DND-41 (cell line): ENCODE measurements at regions not wholly inside any gene's neighbourhood (a gene's known extent, or its start where the extent isn't known, plus 50 kb on each side); places are given as distances from the start of the nearest gene placed in this dataset.
A peak's percentile ranks its signal among the peaks of the same experiment; 100 is the strongest.

ENCODE experiments used
- ATAC-seq: fragments of 200-7000 bp; cut with Tn5 transposase; 3 replicates; pipeline ENCODE4 v1.9.1; 2021; ENCODE audit warnings: low read depth; ENCODE audit not compliant: insufficient read depth
- DNase-seq: peaks from one replicate; pipeline ENCODE4 v3.0.0-alpha.2; 2020
- H2AFZ ChIP-seq: 2 replicates; pipeline ENCODE4 v1.6.0; 2012; ENCODE audit warnings: low read depth, low read length
- H3K27ac ChIP-seq: 2 replicates; pipeline ENCODE4 v1.5.1; 2012; ENCODE audit warnings: low read length, inconsistent platforms
- H3K27me3 ChIP-seq: fragments of 200-600 bp; sonication (generic); 2 replicates; pipeline ENCODE4 v1.6.0; 2012; ENCODE audit warnings: low read length, mild to moderate bottlenecking, inconsistent platforms; ENCODE audit not compliant: insufficient read depth, poor library complexity
- H3K36me3 ChIP-seq: 2 replicates; pipeline ENCODE4 v1.5.1; 2012; ENCODE audit warnings: low read length, inconsistent platforms; ENCODE audit not compliant: insufficient read depth
- H3K4me1 ChIP-seq: 2 replicates; pipeline ENCODE4 v1.5.1; 2012; ENCODE audit warnings: mild to moderate bottlenecking, low read length; ENCODE audit not compliant: insufficient read depth
- H3K4me2 ChIP-seq: 2 replicates; pipeline ENCODE4 v1.6.0; 2012; ENCODE audit warnings: mild to moderate bottlenecking, moderate library complexity, low read length, inconsistent platforms; ENCODE audit not compliant: insufficient read depth
- H3K4me3 ChIP-seq, 2 experiments: fragments of 200-600 bp in 1 of 2; shearing (Covaris generic) in 1 of 2; 2 replicates each; pipeline ENCODE4 v1.5.1; 2012 to 2016; ENCODE audit warnings: inconsistent platforms in 2 of 2, low read length in 2 of 2, mild to moderate bottlenecking in 2 of 2, low read depth in 1 of 2, moderate library complexity in 1 of 2
- H3K79me2 ChIP-seq: 2 replicates; pipeline ENCODE4 v1.6.0; 2012; ENCODE audit warnings: low read length, inconsistent platforms; ENCODE audit not compliant: insufficient read depth
- H3K9ac ChIP-seq: 2 replicates; pipeline ENCODE4 v1.6.0; 2012; ENCODE audit warnings: low read depth, mild to moderate bottlenecking, inconsistent platforms, low read length, moderate library complexity
- H3K9me3 ChIP-seq: 2 replicates; pipeline ENCODE4 v1.5.1; 2012; ENCODE audit warnings: low read length, moderate library complexity, mild to moderate bottlenecking, inconsistent platforms; ENCODE audit not compliant: insufficient read depth, severe bottlenecking
- H4K20me1 ChIP-seq: 2 replicates; pipeline ENCODE4 v1.6.0; 2012; ENCODE audit warnings: low read length; ENCODE audit not compliant: insufficient read depth
- CTCF ChIP-seq: IDR thresholded peaks from 2 replicates; pipeline ENCODE4 v1.5.1; 2012; ENCODE audit warnings: borderline replicate concordance, low read length, moderate library complexity, mild to moderate bottlenecking; ENCODE audit not compliant: poor library complexity, severe bottlenecking; ENCODE audit errors: extremely low read depth
- EZH2 ChIP-seq: IDR thresholded peaks from 3 replicates; pipeline ENCODE4 v1.6.1; 2012; ENCODE audit warnings: borderline replicate concordance, low read depth, mild to moderate bottlenecking, moderate library complexity, low read length, inconsistent platforms; ENCODE audit not compliant: severe bottlenecking

GRCh38 chr13:79870123-79870522, 389.2 kb downstream of the NDFIP2 start:
- no peak for TF ChIP-seq EZH2
- TF ChIP-seq CTCF, result no peak
- H3K79me2 ChIP-seq, result no peaks in the 10 kb centered on the region
- H4K20me1 ChIP-seq, result no peaks in the 10 kb centered on the region
- DNase-seq, result no peak
- H3K4me1 ChIP-seq, result no peaks in the 10 kb centered on the region
- H2AFZ ChIP-seq, result no peak overlapping the region
- no peaks in the 10 kb centered on the region for H3K27me3 ChIP-seq
- no peak for ATAC-seq
- no peaks in the 10 kb centered on the region for H3K9me3 ChIP-seq
- H3K27ac ChIP-seq, result no peak overlapping the region
- H3K9ac ChIP-seq, result no peak overlapping the region
- no peak overlapping the region for H3K4me3 ChIP-seq
- H3K4me2 ChIP-seq, result no peak overlapping the region
- no peaks in the 10 kb centered on the region for H3K36me3 ChIP-seq

GRCh38 chr13:79869326-79869725, 388.4 kb downstream of the NDFIP2 start:
- Histone ChIP-seq H3K4me1 (no peaks in the 10 kb centered on the region), H2AFZ (no peak overlapping the region), H3K4me3 (no peak overlapping the region), H3K79me2 (no peaks in the 10 kb centered on the region), H3K9me3 (no peaks in the 10 kb centered on the region), H3K27ac (no peak overlapping the region), H3K27me3 (no peaks in the 10 kb centered on the region), H4K20me1 (no peaks in the 10 kb centered on the region), H3K9ac (no peak overlapping the region), H3K36me3 (no peaks in the 10 kb centered on the region), H3K4me2 (no peak overlapping the region)
- no peak for DNase-seq
- no peak for ATAC-seq
- TF ChIP-seq CTCF (no peak), EZH2 (no peak)

GRCh38 chr13:79867254-79867653, 386.3 kb downstream of the NDFIP2 start:
- TF ChIP-seq EZH2 (no peak), CTCF (no peak)
- no peaks in the 10 kb centered on the region for H3K36me3 ChIP-seq

GRCh38 chr13:79866436-79866835, 385.5 kb downstream of the NDFIP2 start:
- Histone ChIP-seq H4K20me1 (no peaks in the 10 kb centered on the region), H3K79me2 (no peaks in the 10 kb centered on the region), H3K4me3 (no peak overlapping the region), H3K36me3 (no peaks in the 10 kb centered on the region), H3K4me2 (no peak overlapping the region), H3K27ac (no peak overlapping the region), H3K4me1 (no peaks in the 10 kb centered on the region), H2AFZ (no peak overlapping the region), H3K9ac (no peak overlapping the region), H3K27me3 (no peaks in the 10 kb centered on the region), H3K9me3 (no peaks in the 10 kb centered on the region)
- TF ChIP-seq EZH2 (no peak), CTCF (no peak)
- DNase-seq (no peak), ATAC-seq (no peak)

More at GRCh38 chr13:79867254-79867653, 386.3 kb downstream of the NDFIP2 start:
- Histone ChIP-seq H3K4me1 (no peaks in the 10 kb centered on the region), H3K79me2 (no peaks in the 10 kb centered on the region), H4K20me1 (no peaks in the 10 kb centered on the region), H3K27me3 (no peaks in the 10 kb centered on the region), H3K27ac (no peak overlapping the region), H2AFZ (no peak overlapping the region), H3K4me2 (no peak overlapping the region), H3K9ac (no peak overlapping the region), H3K4me3 (no peak overlapping the region), H3K9me3 (no peaks in the 10 kb centered on the region)
- ATAC-seq (0 out of 3 replicates have a peak, but pooled peaks have one; percentile 37), DNase-seq (no peak)
